Forelimb muscle (tissue), 1 donor: ENCODE measurements at regions not wholly inside any gene's neighbourhood (a gene's known extent, or its start where the extent isn't known, plus 50 kb on each side); places are given as distances from the start of the nearest gene placed in this dataset.
"Not testable (repeated sequence)": the region's sequence is repeated elsewhere in the genome, so short reads cannot be mapped to it uniquely, and the experiment has no call there.

Source experiments
- DNase-seq: peaks from one replicate; pipeline ENCODE4 v3.0.0-alpha.2; 2013; ENCODE audit warnings: low read depth

GRCh38 chr17:63290784-63291183 lies 155.3 kb downstream of the CYB561 start:
- DNase-seq = no peak

GRCh38 chr17:63291258-63291657 lies 154.8 kb downstream of the CYB561 start:
- DNase-seq = no peak

- DNase-seq = no peak
Observed at GRCh38 chr17:63292421-63292820, 153.7 kb downstream of the CYB561 start.

- DNase-seq = no peak
Observed at GRCh38 chr17:63293323-63294075, 152.6 kb downstream of the CYB561 start.

DNA sequence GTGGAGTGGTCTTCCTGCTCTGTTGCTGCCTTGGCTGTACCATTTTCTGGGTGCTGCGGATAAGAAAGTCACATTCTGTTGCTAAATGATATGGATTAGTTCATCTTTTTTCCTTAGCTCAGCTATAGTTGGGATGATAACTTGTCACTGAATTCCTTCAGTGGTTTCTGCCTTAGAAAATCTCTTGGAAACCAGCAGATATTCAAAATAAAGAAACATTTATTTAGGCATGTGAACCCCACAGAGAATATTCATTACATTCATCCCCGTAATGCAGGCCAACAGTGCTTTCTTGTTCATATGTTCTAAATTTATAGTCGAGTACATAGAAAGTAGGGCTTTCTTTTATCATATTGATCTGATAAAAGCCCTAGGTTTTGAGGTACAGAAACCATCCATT lies 151.3 kb downstream of the CYB561 start:
- no peak for DNase-seq

GRCh38 chr17:63295288-63295687 lies 150.8 kb downstream of the CYB561 start:
- DNase-seq = no peak

GRCh38 chr17:63295839-63296590 lies 150.1 kb downstream of the CYB561 start:
- DNase-seq = no peak

- not testable (repeated sequence) for DNase-seq
Observed at GRCh38 chr17:63298916-63299315, 147.2 kb downstream of the CYB561 start.

GRCh38 chr17:63304704-63305261 lies 141.3 kb downstream of the CYB561 start:
- no peak for DNase-seq

- no peak for DNase-seq
Observed at GRCh38 chr17:63305857-63306256, 140.2 kb downstream of the CYB561 start.

DNA sequence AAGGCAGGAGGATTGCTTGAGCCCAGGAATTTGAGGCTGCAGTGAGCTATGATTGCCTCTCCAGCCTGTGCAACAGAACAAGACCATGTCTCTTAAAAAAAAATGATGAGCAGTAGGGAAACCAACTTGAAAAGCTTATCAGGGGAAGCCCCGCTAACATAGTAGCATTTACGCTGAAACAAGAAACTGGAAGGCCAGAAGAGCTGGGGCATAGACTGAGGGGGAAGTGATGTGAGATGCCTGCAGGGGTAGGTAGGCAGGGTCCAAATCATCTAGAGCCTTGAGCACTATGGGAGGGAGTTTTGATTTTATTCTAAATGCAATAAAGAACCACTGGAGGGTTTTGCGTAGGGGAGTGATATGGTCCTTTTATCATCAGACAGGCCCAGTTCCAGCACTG lies 139.3 kb downstream of the CYB561 start:
- no peak for DNase-seq

- DNase-seq = no peak
Observed at GRCh38 chr17:63308272-63308671, 137.8 kb downstream of the CYB561 start.

DNA sequence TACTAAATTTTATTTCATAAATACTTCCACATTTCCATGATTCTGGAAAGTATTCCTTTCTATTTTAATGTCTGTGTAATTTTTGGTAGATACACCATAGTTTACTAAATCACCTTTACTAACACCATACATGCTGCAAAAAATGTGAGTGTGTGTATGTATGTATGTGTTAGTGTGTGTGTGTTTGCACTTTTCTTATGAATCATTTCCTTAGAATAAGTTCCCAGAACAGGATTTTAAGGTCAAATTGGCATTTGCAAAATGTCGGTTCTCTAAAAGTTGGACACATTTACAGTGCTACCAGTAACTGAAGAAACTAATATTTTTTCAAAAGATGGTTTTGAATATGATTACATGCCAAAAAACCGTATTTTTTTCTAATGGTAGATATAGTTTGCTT lies 137.1 kb downstream of the CYB561 start:
- no peak for DNase-seq

DNA sequence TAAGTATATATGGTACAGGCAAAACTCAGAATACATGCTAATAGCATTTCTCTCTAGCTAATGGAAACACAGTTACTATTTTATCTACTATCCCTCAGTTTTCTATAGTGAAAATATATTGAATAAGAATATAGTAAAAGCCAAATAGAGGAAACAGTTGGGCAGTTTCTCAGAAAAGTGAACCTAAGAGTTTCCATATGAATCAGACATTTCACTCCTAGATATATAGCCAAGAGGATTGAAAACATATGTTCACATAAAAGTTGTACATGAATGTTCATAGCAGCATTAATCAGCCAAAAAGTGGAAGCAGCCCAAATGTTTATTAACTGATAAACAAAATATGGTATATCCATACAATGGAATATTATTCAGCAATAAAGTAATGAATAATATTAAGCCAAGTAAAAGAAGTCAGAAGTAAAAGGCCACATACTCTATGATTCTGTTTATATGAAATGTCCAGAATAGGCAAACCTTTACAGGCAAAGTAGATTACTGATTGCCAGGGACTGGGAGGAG lies 134.6 kb downstream of the CYB561 start:
- DNase-seq = no peak

GRCh38 chr17:63314761-63315160 lies 131.3 kb downstream of the CYB561 start:
- no peak for DNase-seq

GRCh38 chr17:63316100-63316499 lies 130.0 kb downstream of the CYB561 start:
- DNase-seq = no peak

- no peak for DNase-seq
Observed at GRCh38 chr17:63317166-63317840, 128.8 kb downstream of the CYB561 start.

DNA sequence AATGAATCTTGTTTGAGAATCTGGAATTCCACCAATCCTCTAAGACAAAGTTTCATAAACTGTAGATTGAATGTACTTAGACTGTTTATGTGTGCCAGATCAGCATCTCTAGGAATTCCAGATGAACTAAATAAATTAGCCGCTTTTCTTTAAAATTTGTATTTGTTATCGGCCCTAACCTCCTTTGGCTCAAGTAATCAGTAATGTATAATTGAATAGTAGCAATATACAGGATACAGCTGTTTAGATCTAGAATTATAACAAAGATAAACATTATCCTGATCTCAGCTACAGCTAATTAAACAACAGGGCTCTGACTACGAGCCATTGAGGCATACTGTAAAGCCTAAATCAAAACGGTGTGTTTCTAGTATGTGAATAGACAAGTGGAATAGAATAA lies 120.3 kb downstream of the CYB561 start:
- no peak for DNase-seq

GRCh38 chr17:63329876-63330275 lies 116.2 kb downstream of the CYB561 start:
- DNase-seq = no peak

DNA sequence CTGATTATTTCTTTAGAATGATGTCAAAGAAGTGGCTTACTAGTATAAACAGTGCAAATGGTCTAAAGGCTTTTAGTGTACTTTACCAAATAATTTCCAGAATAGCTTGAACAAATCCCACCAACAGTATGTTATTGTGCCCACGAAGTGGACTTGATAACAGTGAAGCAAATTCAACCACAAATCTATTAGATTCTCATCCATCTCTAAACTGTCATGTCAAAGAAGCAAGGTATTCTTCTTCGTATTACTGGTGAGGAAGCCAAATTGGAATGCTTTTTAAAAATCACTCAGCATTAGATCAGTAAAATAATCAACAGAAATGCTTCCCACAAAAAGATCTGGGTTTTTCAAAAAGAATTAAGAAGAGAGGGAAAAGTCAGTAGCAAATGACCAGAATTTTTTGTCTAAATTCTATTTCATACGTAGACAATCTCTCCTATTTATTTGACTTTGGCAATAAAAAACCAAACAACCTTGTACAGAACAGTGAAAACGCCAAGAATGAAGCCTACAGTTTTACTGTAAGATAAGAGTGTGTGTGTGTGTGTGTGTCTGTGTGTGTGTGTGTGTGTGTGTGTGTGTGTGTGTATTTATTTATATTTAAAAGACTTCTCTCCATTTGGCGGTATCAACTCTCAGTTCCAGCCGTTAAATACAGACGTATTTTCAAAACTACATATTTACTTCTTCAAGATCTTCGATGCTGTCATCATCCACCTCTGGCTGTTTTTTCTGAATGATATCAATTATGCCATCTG lies 114.6 kb downstream of the CYB561 start:
- DNase-seq = no peak

GRCh38 chr17:63332286-63332685 lies 113.8 kb downstream of the CYB561 start:
- DNase-seq = no peak
